ENCODE measurements at regions not wholly inside any gene's neighbourhood (a gene's known extent, or its start where the extent isn't known, plus 50 kb on each side); places are given as distances from the start of the nearest gene placed in this dataset.

- H3K27ac ChIP-seq, result no peak overlapping the region
- no peaks in the 10 kb centered on the region for H3K4me1 ChIP-seq (ENCODE audit: control insufficient read depth in 1 of 2, insufficient read depth in 1 of 2, low read depth in 1 of 2, low read length in 1 of 2)
- TF ChIP-seq CTCF (IDR thresholded peaks at IDR 0.05), result no peak
- no peaks in the 10 kb centered on the region for H3K36me3 ChIP-seq
- no peaks in the 10 kb centered on the region for H3K9me3 ChIP-seq
- no peaks in the 10 kb centered on the region for H3K27me3 ChIP-seq
- H3K4me3 ChIP-seq (ENCODE audit: low read depth in 1 of 2, low read length in 1 of 2), result no peak overlapping the region
Observed at GRCh38 chr13:75050419-75051046, 431.4 kb downstream of the TBC1D4 start.

- Histone ChIP-seq H3K4me1 (ENCODE audit: control insufficient read depth in 1 of 2, insufficient read depth in 1 of 2, low read depth in 1 of 2, low read length in 1 of 2) (no peaks in the 10 kb centered on the region), H3K9me3 (no peaks in the 10 kb centered on the region), H3K36me3 (no peaks in the 10 kb centered on the region), H3K27ac (no peak overlapping the region), H3K27me3 (no peaks in the 10 kb centered on the region), H3K4me3 (ENCODE audit: low read depth in 1 of 2, low read length in 1 of 2) (no peak overlapping the region)
- TF ChIP-seq CTCF (IDR thresholded peaks at IDR 0.05), result no peak
Observed at GRCh38 chr13:75049735-75050335, 432.1 kb downstream of the TBC1D4 start.

- H3K4me3 ChIP-seq (ENCODE audit: low read depth in 1 of 2, low read length in 1 of 2), result no peak overlapping the region
- H3K9me3 ChIP-seq, result no peaks in the 10 kb centered on the region
- no peaks in the 10 kb centered on the region for H3K4me1 ChIP-seq (ENCODE audit: control insufficient read depth in 1 of 2, insufficient read depth in 1 of 2, low read depth in 1 of 2, low read length in 1 of 2)
- TF ChIP-seq CTCF (IDR thresholded peaks at IDR 0.05), result no peak
- H3K36me3 ChIP-seq, result no peaks in the 10 kb centered on the region
- no peaks in the 10 kb centered on the region for H3K27me3 ChIP-seq
- H3K27ac ChIP-seq, result no peak overlapping the region
Observed at GRCh38 chr13:75042807-75043206, 439.2 kb downstream of the TBC1D4 start.

GRCh38 chr13:75038393-75039113 lies 443.4 kb downstream of the TBC1D4 start:
- Histone ChIP-seq H3K4me3 (ENCODE audit: low read depth in 1 of 2, low read length in 1 of 2) (no peak overlapping the region), H3K4me1 (ENCODE audit: control insufficient read depth in 1 of 2, insufficient read depth in 1 of 2, low read depth in 1 of 2, low read length in 1 of 2) (no peaks in the 10 kb centered on the region), H3K27ac (no peak overlapping the region), H3K27me3 (no peaks in the 10 kb centered on the region), H3K36me3 (no peaks in the 10 kb centered on the region), H3K9me3 (no peaks in the 10 kb centered on the region)
- no peak for TF ChIP-seq CTCF (IDR thresholded peaks at IDR 0.05)

- Histone ChIP-seq H3K4me1 (ENCODE audit: control insufficient read depth in 1 of 2, insufficient read depth in 1 of 2, low read depth in 1 of 2, low read length in 1 of 2) (no peaks in the 10 kb centered on the region), H3K27me3 (no peaks in the 10 kb centered on the region), H3K27ac (no peak overlapping the region), H3K36me3 (no peaks in the 10 kb centered on the region), H3K9me3 (no peaks in the 10 kb centered on the region), H3K4me3 (ENCODE audit: low read depth in 1 of 2, low read length in 1 of 2) (no peak overlapping the region)
- TF ChIP-seq CTCF (IDR thresholded peaks at IDR 0.05), result no peak
Observed at GRCh38 chr13:75025956-75026355, 456.0 kb downstream of the TBC1D4 start.
